Mucosa of descending colon (tissue), 3 donors: ENCODE measurements at regions not wholly inside any gene's neighbourhood (a gene's known extent, or its start where the extent isn't known, plus 50 kb on each side); places are given as distances from the start of the nearest gene placed in this dataset.
"Not testable (repeated sequence)": the region's sequence is repeated elsewhere in the genome, so short reads cannot be mapped to it uniquely, and the experiment has no call there.

ENCODE experiments used
- ATAC-seq: fragments of 200-7000 bp; cut with Tn5 transposase; one replicate; pipeline ENCODE4 v1.9.1; 2020; ENCODE audit warnings: mild to moderate bottlenecking, moderate library complexity
- DNase-seq, 3 donors: peaks; one replicate each; pipeline ENCODE4 v3.0.0-alpha.2; 2020
- H3K36me3 ChIP-seq: fragments of 200-600 bp; one replicate; pipeline ENCODE4 v1.8.0; 2021; ENCODE audit warnings: low read depth, mild to moderate bottlenecking
- H3K4me1 ChIP-seq: fragments of 200-600 bp; one replicate; pipeline ENCODE4 v1.8.0; 2021; ENCODE audit warnings: low read depth, mild to moderate bottlenecking
- H3K4me3 ChIP-seq: fragments of 200-600 bp; one replicate; pipeline ENCODE4 v1.8.0; 2021; ENCODE audit warnings: mild to moderate bottlenecking
- H3K9me3 ChIP-seq: fragments of 200-600 bp; one replicate; pipeline ENCODE4 v1.8.0; 2021; ENCODE audit warnings: mild to moderate bottlenecking
- intact Hi-C, 2 donors: fragments of 100-400 bp; cut with DNase I in 1 of 2; cut with micrococcal nuclease in 1 of 2; formaldehyde crosslinking; loops; one replicate each; pipeline versions ENCODE4 v1.11.0 to v1.11.1; 2022; cut with DNase I, micrococcal nuclease
- TF ChIP-seq, protein P1 (sequence below): fragments of 200-600 bp; IDR thresholded peaks from one replicate; pipeline ENCODE4 v1.8.0; 2022; ENCODE audit warnings: antibody characterized with exemption, mild to moderate bottlenecking
- donor health status: DM: no; HTN: no; CAD: no; lungs with moderate emphysema.
- donor health status: DM: no; HTN: no; CAD: no.
- donor health status: DM: no; HTN: yes; CAD: no.

- intact Hi-C loops = no loop called here
- Histone ChIP-seq H3K4me1 (no peaks in the 10 kb centered on the region), H3K4me3 (no peak overlapping the region), H3K9me3 (peaks cover 4% of the 10 kb centered on the region), H3K36me3 (no peaks in the 10 kb centered on the region)
- TF ChIP-seq, protein P1, sequence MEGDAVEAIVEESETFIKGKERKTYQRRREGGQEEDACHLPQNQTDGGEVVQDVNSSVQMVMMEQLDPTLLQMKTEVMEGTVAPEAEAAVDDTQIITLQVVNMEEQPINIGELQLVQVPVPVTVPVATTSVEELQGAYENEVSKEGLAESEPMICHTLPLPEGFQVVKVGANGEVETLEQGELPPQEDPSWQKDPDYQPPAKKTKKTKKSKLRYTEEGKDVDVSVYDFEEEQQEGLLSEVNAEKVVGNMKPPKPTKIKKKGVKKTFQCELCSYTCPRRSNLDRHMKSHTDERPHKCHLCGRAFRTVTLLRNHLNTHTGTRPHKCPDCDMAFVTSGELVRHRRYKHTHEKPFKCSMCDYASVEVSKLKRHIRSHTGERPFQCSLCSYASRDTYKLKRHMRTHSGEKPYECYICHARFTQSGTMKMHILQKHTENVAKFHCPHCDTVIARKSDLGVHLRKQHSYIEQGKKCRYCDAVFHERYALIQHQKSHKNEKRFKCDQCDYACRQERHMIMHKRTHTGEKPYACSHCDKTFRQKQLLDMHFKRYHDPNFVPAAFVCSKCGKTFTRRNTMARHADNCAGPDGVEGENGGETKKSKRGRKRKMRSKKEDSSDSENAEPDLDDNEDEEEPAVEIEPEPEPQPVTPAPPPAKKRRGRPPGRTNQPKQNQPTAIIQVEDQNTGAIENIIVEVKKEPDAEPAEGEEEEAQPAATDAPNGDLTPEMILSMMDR = no peak
- ATAC-seq (no peak), DNase-seq (no peak)
Measured at GRCh38 chr3:82586414-82586813, 825.0 kb upstream of the GBE1 start.

GRCh38 chr3:82586002-82586401 lies 824.6 kb upstream of the GBE1 start:
- intact Hi-C loops, H3K4me3 ChIP-seq, ATAC-seq, DNase-seq, H3K36me3 ChIP-seq, H3K9me3 ChIP-seq, H3K4me1 ChIP-seq: not testable (repeated sequence)

GRCh38 chr3:82585591-82585990 lies 824.1 kb upstream of the GBE1 start:
- H3K36me3 ChIP-seq, intact Hi-C loops, DNase-seq, H3K4me3 ChIP-seq, H3K4me1 ChIP-seq, H3K9me3 ChIP-seq, ATAC-seq: not testable (repeated sequence)

DNA sequence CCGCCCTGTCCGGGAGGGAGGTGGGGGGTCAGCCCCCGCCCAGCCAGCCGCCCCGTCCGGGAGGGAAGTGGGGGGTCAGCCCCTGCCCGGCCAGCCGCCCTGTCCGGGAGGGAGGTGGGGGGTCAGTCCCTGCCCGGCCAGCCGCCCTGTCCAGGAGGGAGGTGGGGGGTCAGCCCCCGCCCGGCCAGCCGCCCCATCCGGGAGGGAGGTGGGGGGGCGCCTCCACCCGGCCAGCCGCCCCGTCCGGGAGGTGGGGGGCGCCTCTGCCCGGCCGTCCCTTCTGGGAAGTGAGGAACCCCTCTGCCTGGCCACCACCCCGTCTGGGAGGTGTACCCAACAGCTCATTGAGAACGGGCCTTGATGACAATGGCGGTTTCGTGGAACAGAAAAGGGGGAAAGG lies 823.4 kb upstream of the GBE1 start:
- H3K4me1 ChIP-seq, ATAC-seq, DNase-seq, H3K9me3 ChIP-seq, intact Hi-C loops, H3K4me3 ChIP-seq, H3K36me3 ChIP-seq: not testable (repeated sequence)

DNA sequence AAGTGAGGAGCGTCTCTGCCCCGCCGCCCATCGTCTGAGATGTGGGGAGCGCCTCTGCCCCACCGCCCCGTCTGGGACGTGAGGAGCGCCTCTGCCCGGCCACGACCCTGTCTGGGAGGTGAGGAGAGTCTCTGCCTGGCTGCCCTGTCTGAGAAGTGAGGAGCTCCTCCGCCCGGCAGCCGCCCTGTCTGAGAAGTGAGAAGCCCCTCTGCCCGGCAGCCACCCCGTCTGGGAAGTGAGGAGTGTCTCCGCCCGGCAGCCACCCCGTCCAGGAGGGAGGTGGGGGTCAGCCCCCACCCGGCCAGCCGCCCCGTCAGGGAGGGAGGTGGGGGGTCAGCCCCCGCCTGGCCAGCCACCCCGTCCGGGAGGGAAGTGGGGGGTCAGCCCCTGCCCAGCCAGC lies 823.0 kb upstream of the GBE1 start:
- H3K4me3 ChIP-seq, H3K9me3 ChIP-seq, H3K4me1 ChIP-seq, DNase-seq, intact Hi-C loops, H3K36me3 ChIP-seq, ATAC-seq: not testable (repeated sequence)

GRCh38 chr3:82581350-82581749 lies 819.9 kb upstream of the GBE1 start:
- Histone ChIP-seq H3K9me3 (peaks cover 10% of the 10 kb centered on the region), H3K36me3 (no peaks in the 10 kb centered on the region), H3K4me3 (no peak overlapping the region), H3K4me1 (no peaks in the 10 kb centered on the region)
- ATAC-seq = no peak
- DNase-seq = no peak
- intact Hi-C loops = no loop called here
- TF ChIP-seq, protein P1 = no peak

DNA sequence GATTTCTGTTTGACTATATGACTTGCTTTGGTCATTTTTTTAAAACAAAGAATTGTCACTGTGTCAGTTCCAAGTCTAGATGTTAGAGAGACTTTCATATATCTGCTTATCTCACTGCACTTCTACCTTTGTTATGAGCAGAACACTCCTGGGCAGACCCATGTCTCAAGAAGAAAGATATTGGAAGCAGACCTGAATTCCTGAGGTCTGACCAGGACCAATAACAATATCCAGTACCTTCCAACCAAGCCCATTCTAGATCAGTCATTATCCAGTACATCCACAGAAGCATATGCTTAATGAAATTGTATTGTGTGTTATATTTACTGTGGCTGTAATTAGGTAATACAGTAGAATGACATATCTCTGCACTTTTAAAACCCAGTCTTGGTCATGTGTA lies 811.3 kb upstream of the GBE1 start:
- ATAC-seq (no peak), DNase-seq (no peak)
- intact Hi-C loops = no loop called here
- no peak overlapping the region for H3K4me3 ChIP-seq
- H3K4me1 ChIP-seq = no peaks in the 10 kb centered on the region
- TF ChIP-seq, protein P1 = no peak
- peaks cover 14% of the 10 kb centered on the region for H3K9me3 ChIP-seq
- H3K36me3 ChIP-seq = no peaks in the 10 kb centered on the region

GRCh38 chr3:82568776-82569338 lies 807.4 kb upstream of the GBE1 start:
- no peak overlapping the region for H3K4me3 ChIP-seq
- TF ChIP-seq, protein P1 = no peak
- intact Hi-C loops = no loop called here
- DNase-seq (no peak), ATAC-seq (no peak)
- peaks cover 20% of the 10 kb centered on the region for H3K9me3 ChIP-seq
- no peaks in the 10 kb centered on the region for H3K4me1 ChIP-seq
- H3K36me3 ChIP-seq = no peaks in the 10 kb centered on the region
